ENCODE measurements at regions not wholly inside any gene's neighbourhood (a gene's known extent, or its start where the extent isn't known, plus 50 kb on each side); places are given as distances from the start of the nearest gene placed in this dataset.

DNA sequence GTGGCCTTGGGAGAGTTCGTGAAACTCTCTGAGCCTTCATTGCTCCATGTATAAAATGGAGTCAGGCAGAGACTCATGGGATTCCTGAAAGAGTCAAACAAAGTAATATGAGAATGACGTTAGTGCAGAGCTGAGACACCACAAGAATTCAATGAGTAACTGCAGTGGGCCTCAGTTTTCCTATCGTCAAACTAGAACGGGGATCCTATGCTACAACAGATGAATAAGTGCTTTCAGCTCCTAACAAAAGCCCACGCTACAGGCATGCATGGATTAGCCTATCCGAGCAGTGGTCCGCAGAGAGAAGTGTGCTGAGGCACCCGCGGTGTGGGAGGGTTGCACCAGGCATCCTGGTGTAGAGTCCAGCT, 124.7 kb downstream of the SYF2 start:
- TF ChIP-seq POLR2A (IDR thresholded peaks at IDR 0.05) (no peak), POLR2AphosphoS5 (IDR thresholded peaks at IDR 0.05) (no peak)
- TF ChIP-seq, protein P1, sequence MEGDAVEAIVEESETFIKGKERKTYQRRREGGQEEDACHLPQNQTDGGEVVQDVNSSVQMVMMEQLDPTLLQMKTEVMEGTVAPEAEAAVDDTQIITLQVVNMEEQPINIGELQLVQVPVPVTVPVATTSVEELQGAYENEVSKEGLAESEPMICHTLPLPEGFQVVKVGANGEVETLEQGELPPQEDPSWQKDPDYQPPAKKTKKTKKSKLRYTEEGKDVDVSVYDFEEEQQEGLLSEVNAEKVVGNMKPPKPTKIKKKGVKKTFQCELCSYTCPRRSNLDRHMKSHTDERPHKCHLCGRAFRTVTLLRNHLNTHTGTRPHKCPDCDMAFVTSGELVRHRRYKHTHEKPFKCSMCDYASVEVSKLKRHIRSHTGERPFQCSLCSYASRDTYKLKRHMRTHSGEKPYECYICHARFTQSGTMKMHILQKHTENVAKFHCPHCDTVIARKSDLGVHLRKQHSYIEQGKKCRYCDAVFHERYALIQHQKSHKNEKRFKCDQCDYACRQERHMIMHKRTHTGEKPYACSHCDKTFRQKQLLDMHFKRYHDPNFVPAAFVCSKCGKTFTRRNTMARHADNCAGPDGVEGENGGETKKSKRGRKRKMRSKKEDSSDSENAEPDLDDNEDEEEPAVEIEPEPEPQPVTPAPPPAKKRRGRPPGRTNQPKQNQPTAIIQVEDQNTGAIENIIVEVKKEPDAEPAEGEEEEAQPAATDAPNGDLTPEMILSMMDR (IDR thresholded peaks at IDR 0.05 in 8 of 11, conservative IDR thresholded peaks at IDR 0.05 in 3 of 11) = no peak

Data from spleen (tissue), 7 donors.